Embryonic facial prominence (tissue), 1 donor: ENCODE measurements at regions not wholly inside any gene's neighbourhood (a gene's known extent, or its start where the extent isn't known, plus 50 kb on each side); places are given as distances from the start of the nearest gene placed in this dataset.
"Not testable (repeated sequence)": the region's sequence is repeated elsewhere in the genome, so short reads cannot be mapped to it uniquely, and the experiment has no call there.

Experiments used
- DNase-seq: peaks from one replicate; pipeline ENCODE4 v3.0.0-alpha.2; 2016; ENCODE audit errors: extremely low spot score

- DNase-seq = no peak
Observed at GRCh38 chr17:68701046-68701445, 99.9 kb upstream of the FAM20A start.

- no peak for DNase-seq
Observed at GRCh38 chr17:68700421-68700820, 99.3 kb upstream of the FAM20A start.

GRCh38 chr17:68699936-68700335, 98.8 kb upstream of the FAM20A start:
- no peak for DNase-seq

GRCh38 chr17:68698746-68699145, 97.6 kb upstream of the FAM20A start:
- no peak for DNase-seq

GRCh38 chr17:68697850-68698361, 96.7 kb upstream of the FAM20A start:
- no peak for DNase-seq

- DNase-seq = no peak
Observed at GRCh38 chr17:68695659-68696058, 94.5 kb upstream of the FAM20A start.

GRCh38 chr17:68694791-68695485, 93.8 kb upstream of the FAM20A start:
- DNase-seq = no peak

GRCh38 chr17:68693896-68694295, 92.7 kb upstream of the FAM20A start:
- no peak for DNase-seq

- DNase-seq = no peak
Observed at GRCh38 chr17:68693466-68693865, 92.3 kb upstream of the FAM20A start.

- DNase-seq = no peak
Observed at GRCh38 chr17:68686108-68686988, 85.2 kb upstream of the FAM20A start.

GRCh38 chr17:68684949-68685357, 83.8 kb upstream of the FAM20A start:
- DNase-seq = no peak

GRCh38 chr17:68682903-68683302, 81.7 kb upstream of the FAM20A start:
- no peak for DNase-seq

- DNase-seq = no peak
Observed at GRCh38 chr17:68679882-68680281, 78.7 kb upstream of the FAM20A start.

- DNase-seq = no peak
Observed at GRCh38 chr17:68676856-68677255, 75.7 kb upstream of the FAM20A start.

- DNase-seq = no peak
Observed at GRCh38 chr17:68675723-68676122, 74.6 kb upstream of the FAM20A start.

- DNase-seq = no peak
Observed at GRCh38 chr17:68674029-68674925, 73.1 kb upstream of the FAM20A start.

GRCh38 chr17:68670967-68671693, 70.0 kb upstream of the FAM20A start:
- no peak for DNase-seq

GRCh38 chr17:68666438-68666837, 65.3 kb upstream of the FAM20A start:
- not testable (repeated sequence) for DNase-seq

GRCh38 chr17:68665373-68665772, 64.2 kb upstream of the FAM20A start:
- DNase-seq = no peak

GRCh38 chr17:68662479-68662878, 61.3 kb upstream of the FAM20A start:
- no peak for DNase-seq

GRCh38 chr17:68662037-68662432, 60.9 kb upstream of the FAM20A start:
- no peak for DNase-seq
